ENCODE measurements at regions not wholly inside any gene's neighbourhood (a gene's known extent, or its start where the extent isn't known, plus 50 kb on each side); places are given as distances from the start of the nearest gene placed in this dataset.

DNA sequence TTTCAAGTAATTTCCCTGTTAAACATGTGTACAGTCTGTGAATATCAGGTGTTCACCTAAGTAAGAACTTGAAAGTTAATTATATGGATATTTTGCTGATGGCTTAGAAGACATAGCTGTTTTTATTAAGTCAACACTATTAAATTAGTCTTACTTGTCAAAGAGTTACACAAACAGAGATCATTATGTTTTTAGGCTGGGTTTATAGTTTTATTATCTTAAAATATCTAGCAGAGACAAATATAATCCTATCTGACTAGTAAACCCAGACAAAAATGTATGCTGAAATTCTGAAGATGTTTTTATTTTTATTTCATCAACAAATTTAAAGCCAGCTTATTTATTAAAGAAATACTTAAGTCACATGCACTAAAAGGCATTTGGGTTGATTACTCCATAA is 51.2 kb upstream of the CCK start:
- POLR2A ChIA-PET: no interaction called here
- TF ChIP-seq PREB (CRISPR knock-in tag; IDR thresholded peaks at IDR 0.05) (no peak), NFKB2 (CRISPR knock-in tag; IDR thresholded peaks at IDR 0.05; ENCODE audit: borderline replicate concordance) (no peak), ARNTL (CRISPR knock-in tag; IDR thresholded peaks at IDR 0.05) (no peak), YEATS2 (CRISPR knock-in tag; IDR thresholded peaks at IDR 0.05; ENCODE audit: borderline replicate concordance) (no peak), CTCF (CRISPR knock-in tag; IDR thresholded peaks at IDR 0.05) (no peak), AHR (CRISPR knock-in tag; IDR thresholded peaks at IDR 0.05) (no peak), ARID2 (CRISPR knock-in tag; IDR thresholded peaks at IDR 0.05; ENCODE audit: borderline replicate concordance) (no peak), SIN3B (IDR thresholded peaks at IDR 0.05; ENCODE audit: low read length) (no peak), ZNF484 (CRISPR knock-in tag; IDR thresholded peaks at IDR 0.05; ENCODE audit: borderline replicate concordance, low read depth) (no peak), ZNF639 (CRISPR knock-in tag; conservative IDR thresholded peaks at IDR 0.05) (no peak), ZNF746 (CRISPR knock-in tag; IDR thresholded peaks at IDR 0.05) (no peak), RBAK (CRISPR knock-in tag; IDR thresholded peaks at IDR 0.05) (no peak), GRHL1 (CRISPR knock-in tag; conservative IDR thresholded peaks at IDR 0.05) (no peak)
- TF ChIP-seq, protein P1, sequence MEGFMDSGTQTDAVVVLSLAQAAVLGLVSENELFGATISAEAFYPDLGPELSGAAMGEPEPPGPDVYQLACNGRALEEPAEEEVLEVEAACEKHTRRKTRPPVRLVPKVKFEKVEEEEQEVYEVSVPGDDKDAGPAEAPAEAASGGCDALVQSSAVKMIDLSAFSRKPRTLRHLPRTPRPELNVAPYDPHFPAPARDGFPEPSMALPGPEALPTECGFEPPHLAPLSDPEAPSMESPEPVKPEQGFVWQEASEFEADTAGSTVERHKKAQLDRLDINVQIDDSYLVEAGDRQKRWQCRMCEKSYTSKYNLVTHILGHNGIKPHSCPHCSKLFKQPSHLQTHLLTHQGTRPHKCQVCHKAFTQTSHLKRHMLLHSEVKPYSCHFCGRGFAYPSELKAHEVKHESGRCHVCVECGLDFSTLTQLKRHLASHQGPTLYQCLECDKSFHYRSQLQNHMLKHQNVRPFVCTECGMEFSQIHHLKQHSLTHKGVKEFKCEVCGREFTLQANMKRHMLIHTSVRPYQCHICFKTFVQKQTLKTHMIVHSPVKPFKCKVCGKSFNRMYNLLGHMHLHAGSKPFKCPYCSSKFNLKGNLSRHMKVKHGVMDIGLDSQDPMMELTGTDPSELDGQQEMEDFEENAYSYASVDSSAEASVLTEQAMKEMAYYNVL (CRISPR knock-in tag; IDR thresholded peaks at IDR 0.05; ENCODE audit: borderline replicate concordance): no peak
- TF ChIP-seq, protein P2, sequence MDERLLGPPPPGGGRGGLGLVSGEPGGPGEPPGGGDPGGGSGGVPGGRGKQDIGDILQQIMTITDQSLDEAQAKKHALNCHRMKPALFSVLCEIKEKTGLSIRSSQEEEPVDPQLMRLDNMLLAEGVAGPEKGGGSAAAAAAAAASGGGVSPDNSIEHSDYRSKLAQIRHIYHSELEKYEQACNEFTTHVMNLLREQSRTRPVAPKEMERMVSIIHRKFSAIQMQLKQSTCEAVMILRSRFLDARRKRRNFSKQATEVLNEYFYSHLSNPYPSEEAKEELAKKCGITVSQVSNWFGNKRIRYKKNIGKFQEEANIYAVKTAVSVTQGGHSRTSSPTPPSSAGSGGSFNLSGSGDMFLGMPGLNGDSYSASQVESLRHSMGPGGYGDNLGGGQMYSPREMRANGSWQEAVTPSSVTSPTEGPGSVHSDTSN (CRISPR knock-in tag; IDR thresholded peaks at IDR 0.05): no peak

More for the DNA sequence above, 51.2 kb upstream of the CCK start:
- Histone ChIP-seq H3K27ac (ENCODE audit: extremely low read length, insufficient read depth, low read length) (no peak overlapping the region), H3K9me3 (ENCODE audit: low read length) (peaks cover 48% of the 10 kb centered on the region), H2AFZ (ENCODE audit: low read length) (no peak overlapping the region), H3K9ac (ENCODE audit: insufficient read depth, low read depth, low read length) (no peak overlapping the region), H3K4me1 (ENCODE audit: insufficient read depth, low read length) (no peaks in the 10 kb centered on the region), H3K27me3 (ENCODE audit: control insufficient read depth in 1 of 2, insufficient read depth in 2 of 2, low read length in 2 of 2) (peaks cover 0 to 6% of the 10 kb centered on the region in 2 experiments; a peak in 2 of 5 replicates), H3K4me3 (replicated peaks in 1 of 3; ENCODE audit: insufficient read depth in 1 of 3, low read depth in 2 of 3, low read length in 3 of 3) (no peak overlapping the region), H3K79me2 (ENCODE audit: insufficient read depth, low read length) (no peaks in the 10 kb centered on the region), H3K4me2 (ENCODE audit: low read depth, low read length) (no peak overlapping the region), H4K20me1 (ENCODE audit: insufficient read depth, low read length) (no peaks in the 10 kb centered on the region), H3K36me3 (replicated peaks in 1 of 2; ENCODE audit: control insufficient read depth in 1 of 2, insufficient read depth in 2 of 2, low read length in 2 of 2) (no peaks in the 10 kb centered on the region)
- in situ Hi-C loops (cut with HindIII; ENCODE audit: extremely low pct_ligation_motif_present, low pct_unique_long_range_greater_than_20kb) (no loop called here), intact Hi-C loops (cut with micrococcal nuclease; ENCODE audit: unreplicated experiment) (no loop called here)
- FAIRE-seq: no peak
- no peak for ATAC-seq
- DNase-seq (ENCODE audit: low spot score): no peak
- CTCF ChIA-PET (ENCODE audit: low intra/inter-chr PET ratio, low total read pairs): no interaction called here
- BruUV-seq (replicated peaks): no TSS peak
